ENCODE measurements at regions not wholly inside any gene's neighbourhood (a gene's known extent, or its start where the extent isn't known, plus 50 kb on each side); places are given as distances from the start of the nearest gene placed in this dataset.

- ATAC-seq, result no peak
Measured at GRCh38 chr10:42986633-42987032, 90.2 kb upstream of the RET start.

GRCh38 chr10:42987121-42987541, 89.7 kb upstream of the RET start:
- POLR2A ChIA-PET, result no interaction called here
- Histone ChIP-seq H3K4me2 (ENCODE audit: control insufficient read depth, insufficient read depth) (no peak overlapping the region), H3K9me3 (replicated peaks; ENCODE audit: control insufficient read depth, insufficient read depth, low read length) (no peaks in the 10 kb centered on the region), H3K4me3 (no peak overlapping the region), H4K20me1 (ENCODE audit: control insufficient read depth, insufficient read depth) (no peaks in the 10 kb centered on the region), H3K36me3 (ENCODE audit: control insufficient read depth in 2 of 2, insufficient read depth in 2 of 2, low read length in 1 of 2) (no peaks in the 10 kb centered on the region), H3K4me1 (ENCODE audit: control insufficient read depth, insufficient read depth, low read length) (no peaks in the 10 kb centered on the region), H3K27ac (ENCODE audit: control insufficient read depth, insufficient read depth) (no peak overlapping the region), H3K9ac (ENCODE audit: control insufficient read depth, insufficient read depth, low read length) (no peak overlapping the region), H2AFZ (ENCODE audit: control insufficient read depth, low read depth, low read length) (no peak overlapping the region), H3K27me3 (replicated peaks in 1 of 2; ENCODE audit: control insufficient read depth in 2 of 2, insufficient read depth in 2 of 2, low read length in 1 of 2) (no peaks in the 10 kb centered on the region; a peak in 1 of 4 replicates), H3K79me2 (ENCODE audit: control insufficient read depth, insufficient read depth, low read length) (no peaks in the 10 kb centered on the region)
- ATAC-seq (no peak), FAIRE-seq (no peak), DNase-seq (ENCODE audit: low read depth, low spot score) (no peak)
- no TSS peak for BruUV-seq (replicated peaks)
- RAD21 ChIA-PET (ENCODE audit: unreplicated experiment), result no interaction called here
- in situ Hi-C loops (cut with MboI), result no loop called here
- intact Hi-C loops (cut with micrococcal nuclease; ENCODE audit: unreplicated experiment), result no loop called here
- CTCF ChIA-PET, result no interaction called here
- 16% methylated on average over 7 of the region's 8 CpGs for WGBS (ENCODE audit: insufficient coverage, insufficient replicate concordance, low lambda C conversion rate, missing lambda C conversion rate)
- SMC1A ChIA-PET (ENCODE audit: uncharacterized antibody, unreplicated experiment), result no interaction called here
- TF ChIP-seq BCL3 (IDR thresholded peaks at IDR 0.05; ENCODE audit: borderline replicate concordance, insufficient read depth, low read depth, low read length, poor library complexity, severe bottlenecking), result no peak
- no peak for TF ChIP-seq MAX (IDR thresholded peaks at IDR 0.05; ENCODE audit: low read depth, low read length)
- no peak for TF ChIP-seq KDM1A (IDR thresholded peaks at IDR 0.05; ENCODE audit: borderline replicate concordance)
- no peak for TF ChIP-seq JUND (IDR thresholded peaks at IDR 0.05; ENCODE audit: low read depth, low read length)
- TF ChIP-seq PKNOX1 (IDR thresholded peaks at IDR 0.05), result no peak
- no peak for TF ChIP-seq ATF2 (IDR thresholded peaks at IDR 0.05; ENCODE audit: low read length)
- no peak for TF ChIP-seq SMARCA5 (IDR thresholded peaks at IDR 0.05)
- no peak for TF ChIP-seq SIX5 (IDR thresholded peaks at IDR 0.05; ENCODE audit: low read depth, low read length, severe bottlenecking)
- no peak for TF ChIP-seq BMI1 (IDR thresholded peaks at IDR 0.05; ENCODE audit: borderline replicate concordance)
- no peak for TF ChIP-seq ZZZ3 (IDR thresholded peaks at IDR 0.05; ENCODE audit: control insufficient read depth, insufficient read length, low read depth)
- no peak for TF ChIP-seq MEF2B (IDR thresholded peaks at IDR 0.05; ENCODE audit: partially characterized antibody, poor library complexity, severe bottlenecking)

More at GRCh38 chr10:42986633-42987032, 90.2 kb upstream of the RET start:
- in situ Hi-C loops (cut with MboI), result no loop called here
- Histone ChIP-seq H3K79me2 (ENCODE audit: control insufficient read depth, insufficient read depth, low read length) (no peaks in the 10 kb centered on the region), H3K4me1 (ENCODE audit: control insufficient read depth, insufficient read depth, low read length) (no peaks in the 10 kb centered on the region), H2AFZ (ENCODE audit: control insufficient read depth, low read depth, low read length) (no peak overlapping the region), H3K9ac (ENCODE audit: control insufficient read depth, insufficient read depth, low read length) (no peak overlapping the region), H3K4me3 (no peak overlapping the region), H3K9me3 (replicated peaks; ENCODE audit: control insufficient read depth, insufficient read depth, low read length) (no peaks in the 10 kb centered on the region), H3K27ac (ENCODE audit: control insufficient read depth, insufficient read depth) (no peak overlapping the region), H3K27me3 (replicated peaks in 1 of 2; ENCODE audit: control insufficient read depth in 2 of 2, insufficient read depth in 2 of 2, low read length in 1 of 2) (no peaks in the 10 kb centered on the region; a peak in 1 of 4 replicates), H4K20me1 (ENCODE audit: control insufficient read depth, insufficient read depth) (no peaks in the 10 kb centered on the region), H3K4me2 (ENCODE audit: control insufficient read depth, insufficient read depth) (no peak overlapping the region), H3K36me3 (ENCODE audit: control insufficient read depth in 2 of 2, insufficient read depth in 2 of 2, low read length in 1 of 2) (no peaks in the 10 kb centered on the region)
- SMC1A ChIA-PET (ENCODE audit: uncharacterized antibody, unreplicated experiment), result no interaction called here
- CTCF ChIA-PET, result no interaction called here
- no peak for FAIRE-seq
- TF ChIP-seq KAT2A (conservative IDR thresholded peaks at IDR 0.05; ENCODE audit: control insufficient read depth, low read depth, low read length), result no peak
- WGBS (ENCODE audit: insufficient coverage, insufficient replicate concordance, low lambda C conversion rate, missing lambda C conversion rate), result 16% methylated on average over 4 of the region's 4 CpGs
- POLR2A ChIA-PET, result no interaction called here
- BruUV-seq (replicated peaks), result no TSS peak
- intact Hi-C loops (cut with micrococcal nuclease; ENCODE audit: unreplicated experiment), result no loop called here
- no peak for DNase-seq (ENCODE audit: low read depth, low spot score)
- RAD21 ChIA-PET (ENCODE audit: unreplicated experiment), result no interaction called here

All from GM12878 (cell line).